Endothelial cell of umbilical vein (primary cell): ENCODE measurements at regions not wholly inside any gene's neighbourhood (a gene's known extent, or its start where the extent isn't known, plus 50 kb on each side); places are given as distances from the start of the nearest gene placed in this dataset.

ENCODE experiments used
- CTCF ChIP-seq, 2 donors: IDR thresholded peaks; 1 replicate in 1 of 2; 2 replicates in 1 of 2; pipeline ENCODE4 v1.5.1; 2011; ENCODE audit warnings: low read length in 2 of 2, mild to moderate bottlenecking in 2 of 2, moderate library complexity in 2 of 2, control low read depth in 1 of 2, inconsistent platforms in 1 of 2, low read depth in 1 of 2; ENCODE audit not compliant: insufficient read depth in 1 of 2; ENCODE audit errors: extremely low read depth in 1 of 2
- POLR2A ChIP-seq: IDR thresholded peaks from 2 replicates; pipeline ENCODE4 v1.6.1; 2012; ENCODE audit warnings: low read depth, mild to moderate bottlenecking, control low read depth, low read length
- POLR2AphosphoS5 ChIP-seq: IDR thresholded peaks from 2 replicates; pipeline ENCODE4 v1.6.1; 2012; ENCODE audit warnings: low read depth, mild to moderate bottlenecking, control low read depth, low read length, moderate library complexity; ENCODE audit not compliant: insufficient read depth

- TF ChIP-seq CTCF (IDR thresholded peaks at IDR 0.05; ENCODE audit: extremely low read depth in 1 of 2, insufficient read depth in 1 of 2, low read depth in 1 of 2, low read length in 2 of 2) (no peak), POLR2A (no peak), POLR2AphosphoS5 (no peak)
Observed at GRCh38 chr7:45984386-45985295, 63.6 kb upstream of the IGFBP3 start.
